Sigmoid colon (tissue), 6 donors: ENCODE measurements at regions not wholly inside any gene's neighbourhood (a gene's known extent, or its start where the extent isn't known, plus 50 kb on each side); places are given as distances from the start of the nearest gene placed in this dataset.

ENCODE experiments used
- DNase-seq: peaks from one replicate; pipeline ENCODE4 v3.0.0-alpha.2; 2019
- H3K27ac ChIP-seq, 4 donors: fragments of 200-600 bp; sonication (generic); one replicate each; pipeline ENCODE4 v1.5.1; 2016 to 2019; ENCODE audit warnings: mild to moderate bottlenecking in 1 of 4
- H3K27me3 ChIP-seq, 3 donors: fragments of 200-600 bp; sonication (generic); one replicate each; pipeline ENCODE4 v1.5.1; 2019; ENCODE audit warnings: mild to moderate bottlenecking in 1 of 3
- H3K36me3 ChIP-seq, 4 donors: fragments of 200-600 bp; sonication (generic); one replicate each; pipeline ENCODE4 v1.5.1; 2016 to 2019
- H3K4me1 ChIP-seq, 4 donors: fragments of 200-600 bp; sonication (generic); one replicate each; pipeline ENCODE4 v1.5.1; 2017 to 2019
- H3K4me3 ChIP-seq, 4 donors: fragments of 200-600 bp; sonication (generic); one replicate each; pipeline ENCODE4 v1.5.1; 2017 to 2019; ENCODE audit warnings: mild to moderate bottlenecking in 2 of 4, moderate library complexity in 1 of 4
- H3K9me3 ChIP-seq, 4 donors: fragments of 200-600 bp in 3 of 4; sonication (generic) in 3 of 4; one replicate each; pipeline versions ENCODE4 v1.5.1 to v1.6.1; 2013 to 2019
- EP300 ChIP-seq, 4 donors: sonication (generic); formaldehyde crosslinking; IDR thresholded peaks; one replicate each; pipeline ENCODE4 v1.6.1; 2017; ENCODE audit warnings: antibody characterized with exemption in 4 of 4
- POLR2A ChIP-seq, 2 donors: fragments of 450-650 bp; IDR thresholded peaks; one replicate each; pipeline ENCODE4 v1.6.1; 2016; ENCODE audit warnings: antibody characterized with exemption in 2 of 2, mild to moderate bottlenecking in 2 of 2, moderate library complexity in 2 of 2
- POLR2AphosphoS5 ChIP-seq, 4 donors: sonication (generic); formaldehyde crosslinking; IDR thresholded peaks; one replicate each; pipeline ENCODE4 v1.6.1; 2017; ENCODE audit warnings: antibody characterized with exemption in 4 of 4
- WGBS, 2 donors: extraction: QIAGEN DNeasy Blood & Tissue Kit; methylation state at CpG; one replicate each; pipeline ENCODE4 v1.1.7; 2013; 5-methylcytosine and 5-hydroxymethylcytosine counted together
- intact Hi-C: fragments of 100-400 bp; cut with DNase I; formaldehyde crosslinking; loops from one replicate; pipeline ENCODE4 v1.15.1; 2023
- TF ChIP-seq, protein P1 (sequence below), 4 experiments: fragments of 450-650 bp in 3 of 4; fragments of 200-600 bp in 1 of 4; IDR thresholded peaks; one replicate each; pipeline ENCODE4 v1.5.1; 2016 to 2019; ENCODE audit warnings: antibody characterized with exemption in 4 of 4, mild to moderate bottlenecking in 3 of 4, moderate library complexity in 2 of 4
- donor health status: healthy with polysubstance abuse.
- donor health status: healthy.

GRCh38 chr9:20255052-20255451, 367.2 kb downstream of the MLLT3 start:
- no peaks in the 10 kb centered on the region for H3K9me3 ChIP-seq
- intact Hi-C loops, result no loop called here
- H3K4me3 ChIP-seq, result no peak overlapping the region
- no peaks in the 10 kb centered on the region for H3K4me1 ChIP-seq
- DNase-seq, result no peak
- no peaks in the 10 kb centered on the region for H3K27me3 ChIP-seq
- no peaks in the 10 kb centered on the region for H3K36me3 ChIP-seq
- H3K27ac ChIP-seq, result no peak overlapping the region
- TF ChIP-seq POLR2AphosphoS5 (IDR thresholded peaks at IDR 0.05) (no peak), EP300 (IDR thresholded peaks at IDR 0.05) (no peak), POLR2A (IDR thresholded peaks at IDR 0.05) (no peak)
- TF ChIP-seq, protein P1, sequence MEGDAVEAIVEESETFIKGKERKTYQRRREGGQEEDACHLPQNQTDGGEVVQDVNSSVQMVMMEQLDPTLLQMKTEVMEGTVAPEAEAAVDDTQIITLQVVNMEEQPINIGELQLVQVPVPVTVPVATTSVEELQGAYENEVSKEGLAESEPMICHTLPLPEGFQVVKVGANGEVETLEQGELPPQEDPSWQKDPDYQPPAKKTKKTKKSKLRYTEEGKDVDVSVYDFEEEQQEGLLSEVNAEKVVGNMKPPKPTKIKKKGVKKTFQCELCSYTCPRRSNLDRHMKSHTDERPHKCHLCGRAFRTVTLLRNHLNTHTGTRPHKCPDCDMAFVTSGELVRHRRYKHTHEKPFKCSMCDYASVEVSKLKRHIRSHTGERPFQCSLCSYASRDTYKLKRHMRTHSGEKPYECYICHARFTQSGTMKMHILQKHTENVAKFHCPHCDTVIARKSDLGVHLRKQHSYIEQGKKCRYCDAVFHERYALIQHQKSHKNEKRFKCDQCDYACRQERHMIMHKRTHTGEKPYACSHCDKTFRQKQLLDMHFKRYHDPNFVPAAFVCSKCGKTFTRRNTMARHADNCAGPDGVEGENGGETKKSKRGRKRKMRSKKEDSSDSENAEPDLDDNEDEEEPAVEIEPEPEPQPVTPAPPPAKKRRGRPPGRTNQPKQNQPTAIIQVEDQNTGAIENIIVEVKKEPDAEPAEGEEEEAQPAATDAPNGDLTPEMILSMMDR (IDR thresholded peaks at IDR 0.05), result no peak
- 91 to 94% methylated on average over 3 of the region's 3 CpGs for WGBS, 2 donors

GRCh38 chr9:20253635-20254034, 368.7 kb downstream of the MLLT3 start:
- intact Hi-C loops, result no loop called here
- no peak for DNase-seq
- no peak overlapping the region for H3K4me3 ChIP-seq
- H3K4me1 ChIP-seq, result no peaks in the 10 kb centered on the region
- H3K27ac ChIP-seq, result no peak overlapping the region
- 82 to 89% methylated on average over 5 of the region's 5 CpGs for WGBS, 2 donors
- TF ChIP-seq POLR2A (IDR thresholded peaks at IDR 0.05) (no peak), EP300 (IDR thresholded peaks at IDR 0.05) (no peak), POLR2AphosphoS5 (IDR thresholded peaks at IDR 0.05) (no peak)
- TF ChIP-seq, protein P1 (IDR thresholded peaks at IDR 0.05), result no peak
- no peaks in the 10 kb centered on the region for H3K9me3 ChIP-seq
- no peaks in the 10 kb centered on the region for H3K27me3 ChIP-seq
- H3K36me3 ChIP-seq, result no peaks in the 10 kb centered on the region

DNA sequence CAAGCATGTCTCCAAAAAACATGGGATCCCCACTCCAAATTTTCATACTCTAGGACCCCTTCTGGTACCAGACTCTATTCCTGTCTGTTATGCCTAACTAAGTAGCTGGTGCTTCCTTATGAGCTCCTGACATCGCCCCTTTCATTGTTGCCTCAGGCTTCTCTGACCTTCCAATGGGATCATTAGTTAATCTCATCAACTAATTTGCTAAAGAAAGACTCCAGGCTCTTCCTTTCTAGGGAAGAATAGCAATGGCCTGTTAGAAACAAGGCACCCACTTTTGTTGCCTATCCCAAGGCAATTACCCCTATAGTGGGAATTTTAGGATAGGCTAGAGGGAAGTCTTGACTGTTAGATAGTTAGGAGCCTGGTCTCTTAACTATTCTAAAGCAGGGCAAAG, 369.5 kb downstream of the MLLT3 start:
- intact Hi-C loops, result no loop called here

DNA sequence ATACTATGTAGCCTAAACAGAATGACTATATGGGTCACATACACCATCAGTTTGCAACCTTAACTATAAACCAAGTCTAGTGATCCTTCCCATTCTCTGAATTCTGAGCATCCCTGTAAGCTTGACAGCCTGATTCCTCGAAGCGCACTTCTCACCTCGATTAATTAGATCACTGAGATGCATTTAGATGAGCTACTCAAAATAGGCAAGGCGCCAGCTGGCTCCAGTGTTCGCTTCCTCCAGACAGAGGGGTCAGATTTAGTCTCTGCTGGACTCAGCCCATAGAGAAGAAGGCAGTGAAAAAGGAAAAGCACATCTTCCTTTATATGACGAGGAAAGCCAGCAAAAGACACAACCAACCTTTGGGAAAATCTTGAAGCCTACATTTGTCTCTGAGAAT, 371.5 kb downstream of the MLLT3 start:
- DNase-seq, result no peak
- no peak overlapping the region for H3K4me3 ChIP-seq
- H3K9me3 ChIP-seq, result peaks cover 0 to 3% (median 0%) of the 10 kb centered on the region in 4 donors
- intact Hi-C loops, result no loop called here
- H3K4me1 ChIP-seq, result no peaks in the 10 kb centered on the region
- no peaks in the 10 kb centered on the region for H3K36me3 ChIP-seq
- no peak overlapping the region for H3K27ac ChIP-seq
- no peaks in the 10 kb centered on the region for H3K27me3 ChIP-seq
- TF ChIP-seq POLR2AphosphoS5 (IDR thresholded peaks at IDR 0.05), result no peak
- TF ChIP-seq, protein P1 (IDR thresholded peaks at IDR 0.05), result no peak
- no peak for TF ChIP-seq POLR2A (IDR thresholded peaks at IDR 0.05)
- no peak for TF ChIP-seq EP300 (IDR thresholded peaks at IDR 0.05)
- 77 to 83% methylated on average over 6 of the region's 6 CpGs for WGBS, 2 donors

More for the DNA sequence above, 369.5 kb downstream of the MLLT3 start:
- Histone ChIP-seq H3K27ac (no peak overlapping the region), H3K4me3 (no peak overlapping the region), H3K9me3 (peaks cover 0 to 3% (median 0%) of the 10 kb centered on the region in 4 donors), H3K36me3 (no peaks in the 10 kb centered on the region), H3K4me1 (no peaks in the 10 kb centered on the region), H3K27me3 (no peaks in the 10 kb centered on the region)
- TF ChIP-seq EP300 (IDR thresholded peaks at IDR 0.05), result no peak
- no peak for TF ChIP-seq POLR2A (IDR thresholded peaks at IDR 0.05)
- no peak for TF ChIP-seq POLR2AphosphoS5 (IDR thresholded peaks at IDR 0.05)
- TF ChIP-seq, protein P1 (IDR thresholded peaks at IDR 0.05), result no peak
- WGBS, 2 donors, result 90 to 97% methylated on average over 1 of the region's 1 CpG
- DNase-seq, result no peak

GRCh38 chr9:20244271-20244670, 378.0 kb downstream of the MLLT3 start:
- TF ChIP-seq POLR2A (IDR thresholded peaks at IDR 0.05) (no peak), EP300 (IDR thresholded peaks at IDR 0.05) (no peak), POLR2AphosphoS5 (IDR thresholded peaks at IDR 0.05) (no peak)
- TF ChIP-seq, protein P1 (IDR thresholded peaks at IDR 0.05), result no peak
- H3K9me3 ChIP-seq, result peaks cover 0 to 3% (median 0%) of the 10 kb centered on the region in 4 donors
- H3K27me3 ChIP-seq, result no peaks in the 10 kb centered on the region
- 85 to 92% methylated on average over 6 of the region's 6 CpGs for WGBS, 2 donors
- intact Hi-C loops, result no loop called here
- no peak for DNase-seq
- H3K27ac ChIP-seq, result no peak overlapping the region
- no peaks in the 10 kb centered on the region for H3K36me3 ChIP-seq
- H3K4me3 ChIP-seq, result no peak overlapping the region
- H3K4me1 ChIP-seq, result peaks cover 0 to 10% (median 0%) of the 10 kb centered on the region in 4 donors
